Brain pericyte (primary cell): ENCODE measurements at regions not wholly inside any gene's neighbourhood (a gene's known extent, or its start where the extent isn't known, plus 50 kb on each side); places are given as distances from the start of the nearest gene placed in this dataset.
"Not testable (repeated sequence)": the region's sequence is repeated elsewhere in the genome, so short reads cannot be mapped to it uniquely, and the experiment has no call there.

ENCODE experiments used
- DNase-seq: peaks from one replicate; pipeline ENCODE4 v3.0.0-alpha.2; 2012; ENCODE audit warnings: low read depth, low spot score

GRCh38 chr18:8882632-8883408, 177.5 kb downstream of the MTCL1 start:
- no peak for DNase-seq

GRCh38 chr18:8883409-8883668, 178.0 kb downstream of the MTCL1 start:
- DNase-seq, result no peak

DNA sequence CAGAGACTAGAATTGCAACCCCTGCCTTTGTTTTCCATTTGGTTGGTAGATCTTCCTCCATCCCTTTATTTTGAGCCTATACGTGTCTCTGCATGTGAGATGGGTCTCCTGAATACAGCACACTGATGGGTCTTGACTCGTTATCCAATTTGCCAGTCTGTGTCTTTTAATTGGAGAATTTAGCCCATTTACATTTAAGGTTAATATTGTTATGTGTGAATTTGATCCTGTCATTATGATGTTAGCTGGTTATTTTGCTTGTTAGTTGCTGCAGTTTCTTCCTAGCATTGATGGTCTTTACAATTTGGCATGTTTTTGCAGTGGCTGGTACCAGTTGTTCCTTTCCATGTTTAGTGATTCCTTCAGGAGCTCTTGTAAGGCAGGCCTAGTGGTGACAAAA, 182.5 kb downstream of the MTCL1 start:
- DNase-seq, result not testable (repeated sequence)

DNA sequence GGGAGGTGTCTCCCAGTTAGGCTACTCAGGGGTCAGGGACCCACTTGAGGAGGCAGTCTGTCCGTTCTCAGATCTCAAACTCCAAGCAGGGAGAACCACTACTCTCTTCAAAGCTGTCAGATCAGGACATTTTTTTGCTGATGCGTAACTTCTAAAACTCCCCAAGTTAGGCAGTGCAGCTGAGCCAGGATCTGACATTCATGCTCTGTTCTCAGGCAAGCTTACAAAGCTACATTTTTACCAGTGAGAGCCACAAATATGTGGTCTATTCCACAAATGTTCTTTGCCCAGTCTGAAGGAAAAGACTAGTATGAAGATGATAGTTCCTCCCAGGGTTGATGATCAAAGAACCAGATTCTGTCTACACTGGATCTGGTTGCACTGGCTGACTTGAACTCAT, 184.1 kb downstream of the MTCL1 start:
- DNase-seq, result no peak

GRCh38 chr18:8890503-8890902, 185.1 kb downstream of the MTCL1 start:
- not testable (repeated sequence) for DNase-seq

- DNase-seq, result no peak
Measured at GRCh38 chr18:8890957-8891464, 185.7 kb downstream of the MTCL1 start.

- no peak for DNase-seq
Measured at GRCh38 chr18:8893221-8893620, 187.9 kb downstream of the MTCL1 start.

DNA sequence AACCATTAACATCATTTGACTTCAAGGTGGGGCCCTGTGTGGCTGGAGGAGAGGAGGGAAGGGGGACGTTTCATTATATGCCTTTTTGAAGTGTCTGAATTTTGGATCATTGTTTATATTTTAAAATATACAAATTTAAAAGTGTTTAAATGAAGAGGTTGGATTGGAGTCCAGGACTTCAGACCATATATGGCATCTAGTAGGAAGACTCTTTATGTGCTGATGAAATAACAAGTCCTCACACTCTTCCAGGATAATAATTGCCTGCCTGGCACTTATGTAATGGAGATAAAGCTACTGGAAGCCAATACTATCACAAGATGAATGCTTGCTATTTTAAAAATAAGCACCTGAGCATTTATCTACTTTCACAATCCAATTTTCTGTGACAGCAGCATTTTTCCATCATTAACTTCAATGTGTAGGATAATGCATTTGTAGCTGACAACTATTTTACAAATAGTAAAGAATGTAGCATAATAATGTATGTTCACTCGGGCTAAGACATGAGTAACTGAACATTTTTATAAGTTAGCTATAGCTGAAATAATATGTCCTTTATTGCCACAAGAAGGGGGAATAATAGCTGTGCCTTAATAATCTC, 188.4 kb downstream of the MTCL1 start:
- DNase-seq, result no peak

GRCh38 chr18:8894823-8895222, 189.5 kb downstream of the MTCL1 start:
- no peak for DNase-seq

- DNase-seq, result no peak
Measured at GRCh38 chr18:8895341-8895740, 190.0 kb downstream of the MTCL1 start.

GRCh38 chr18:8895987-8896619, 190.7 kb downstream of the MTCL1 start:
- DNase-seq, result no peak

GRCh38 chr18:8899000-8899399, 193.6 kb downstream of the MTCL1 start:
- DNase-seq, result no peak

- no peak for DNase-seq
Measured at GRCh38 chr18:8900552-8900951, 195.2 kb downstream of the MTCL1 start.

- no peak for DNase-seq
Measured at GRCh38 chr18:8901019-8901418, 195.7 kb downstream of the MTCL1 start.

DNA sequence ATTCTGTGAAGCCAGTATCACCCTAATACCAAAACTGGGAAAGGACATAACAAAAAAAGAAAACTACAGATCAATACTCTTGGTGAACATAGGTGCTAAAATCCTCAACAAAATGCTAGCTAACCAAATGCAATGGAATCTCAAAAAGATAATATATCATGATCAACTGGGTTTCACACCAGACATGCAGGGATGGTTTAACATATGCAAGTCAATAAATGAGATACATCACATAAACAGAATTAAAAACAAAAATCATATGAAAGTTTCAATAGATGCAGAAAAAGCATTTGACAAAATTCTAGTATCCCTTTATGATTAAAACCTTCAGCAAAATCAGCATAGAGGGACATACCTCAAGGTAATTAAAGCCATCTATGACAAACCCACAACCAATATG, 198.2 kb upstream of the NDUFV2 start:
- no peak for DNase-seq

DNA sequence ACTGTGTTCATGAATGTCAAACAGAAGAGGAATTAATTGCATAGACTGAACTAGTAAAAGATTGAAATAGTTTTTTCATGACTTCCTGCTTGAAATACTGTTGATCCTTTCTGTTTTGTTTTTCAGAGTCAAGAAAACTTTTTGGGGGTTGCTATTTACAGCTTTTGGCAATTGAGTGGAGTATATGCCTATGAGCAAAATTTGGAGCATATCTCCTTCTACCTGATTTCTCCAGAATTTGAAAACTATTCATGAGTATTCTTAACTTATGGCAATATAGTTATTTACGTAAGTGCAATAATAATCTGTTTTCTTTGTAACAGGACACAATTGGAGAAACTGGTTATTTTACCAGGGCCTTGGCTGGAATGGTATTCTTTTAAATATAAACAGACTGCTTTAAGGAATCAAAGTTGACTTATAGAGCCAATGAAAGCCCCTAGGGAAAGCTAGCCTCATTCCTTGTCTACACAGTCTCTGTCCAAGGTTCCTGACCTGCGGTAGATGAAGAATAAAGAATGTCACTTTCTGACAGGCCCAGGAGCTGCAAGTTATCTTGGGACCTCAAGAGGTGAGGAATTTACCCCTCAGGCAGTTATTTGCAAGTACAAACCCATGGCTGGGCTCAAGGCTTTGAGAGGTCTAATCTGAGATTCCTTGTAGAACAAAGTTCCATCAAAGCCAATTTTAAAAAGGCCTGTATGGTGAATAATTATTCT, 193.5 kb upstream of the NDUFV2 start:
- no peak for DNase-seq

DNA sequence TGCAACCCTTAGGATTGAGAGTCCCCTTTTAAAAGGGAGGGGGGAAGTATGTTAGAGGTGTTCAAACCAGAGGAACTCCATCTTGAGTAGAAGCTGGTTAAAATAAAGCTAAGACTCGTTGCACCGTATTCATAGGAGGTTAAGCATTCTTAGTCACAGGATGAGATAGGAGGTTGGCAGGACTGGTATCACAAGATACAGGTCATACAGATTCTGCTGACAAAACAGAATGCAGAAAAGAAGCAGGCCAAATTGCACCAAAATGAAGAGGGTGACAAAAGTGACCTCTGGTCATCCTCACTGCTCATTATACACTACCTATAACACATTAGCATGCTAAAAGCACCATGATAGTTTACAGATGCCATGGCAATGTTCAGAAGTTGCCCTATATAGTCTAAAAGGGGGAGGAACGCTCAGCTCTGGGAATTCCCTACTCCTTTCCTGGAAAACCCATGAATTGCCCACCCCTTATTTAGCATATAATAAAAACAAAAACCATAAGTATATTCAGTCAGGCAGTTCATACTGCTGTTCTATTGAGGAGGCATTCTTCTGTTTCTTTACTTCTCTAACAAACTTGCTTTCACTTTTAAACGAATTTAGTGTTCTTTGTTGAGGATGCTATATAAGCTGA, 192.2 kb upstream of the NDUFV2 start:
- DNase-seq, result no peak

DNA sequence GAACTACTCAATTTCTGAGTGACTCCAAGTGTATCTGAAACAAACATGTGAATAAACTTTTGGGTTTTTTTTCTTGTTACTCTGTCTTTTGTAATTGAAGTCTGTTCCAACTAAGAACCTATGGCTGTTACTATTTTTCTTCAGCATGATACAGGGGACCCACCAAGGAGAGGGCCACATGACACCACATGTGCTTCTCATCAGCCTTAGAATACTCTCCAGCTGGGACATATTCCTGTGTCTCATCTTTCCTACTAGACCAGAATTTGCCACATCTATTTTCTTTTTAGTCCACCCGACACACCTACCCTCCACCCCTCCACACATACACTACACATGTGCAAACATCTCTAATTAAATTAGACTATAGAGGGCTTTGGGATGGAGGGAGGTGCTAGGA, 191.7 kb upstream of the NDUFV2 start:
- DNase-seq, result no peak

GRCh38 chr18:8911408-8912340, 190.8 kb upstream of the NDUFV2 start:
- no peak for DNase-seq

DNA sequence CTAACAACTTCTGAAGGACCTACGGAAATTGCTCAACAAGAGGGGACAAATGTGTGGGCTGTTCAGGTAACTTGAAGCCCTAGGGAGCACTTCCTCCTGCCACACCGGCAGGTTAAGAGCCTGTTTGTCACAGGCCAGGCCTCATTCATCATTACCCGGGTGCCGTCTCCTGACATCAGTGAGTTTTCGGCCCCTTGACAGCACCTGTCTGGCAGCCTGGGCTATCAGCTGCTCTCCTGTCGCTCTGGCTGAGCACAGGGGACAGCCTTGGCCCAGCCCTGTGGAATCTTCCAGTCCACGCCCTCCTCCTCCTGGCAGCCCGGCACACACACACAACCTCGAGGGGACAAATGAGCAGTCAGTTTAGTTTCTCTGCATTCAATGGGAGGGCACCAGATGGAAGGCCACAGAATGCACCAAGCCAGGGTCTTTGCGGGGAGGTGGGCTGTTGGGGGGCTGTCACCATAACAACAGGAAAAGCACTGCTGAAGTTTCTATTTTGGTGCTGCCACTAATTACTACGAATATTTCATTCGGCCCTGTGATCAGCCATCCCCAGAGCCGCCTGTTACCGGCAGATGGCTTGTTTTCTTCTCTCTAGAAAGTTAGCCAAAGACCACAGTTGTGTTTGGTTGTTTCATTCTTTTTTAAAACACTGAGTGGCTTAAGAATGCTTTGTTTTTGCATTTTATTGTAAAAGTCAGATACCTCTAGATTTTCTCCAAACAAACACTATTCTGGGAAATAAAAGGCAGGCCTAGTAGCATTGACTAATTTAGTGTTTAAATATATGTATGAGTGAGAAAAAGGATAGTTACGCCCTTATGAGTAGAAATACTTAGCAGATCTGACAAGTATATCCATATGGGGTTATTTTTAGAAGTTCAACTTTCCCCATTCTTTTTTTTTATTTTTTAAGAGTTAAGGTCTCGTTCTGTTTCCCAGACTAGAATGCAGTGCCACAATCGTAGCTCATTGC, 189.9 kb upstream of the NDUFV2 start:
- DNase-seq, result no peak
